Right hindlimb (tissue), 1 donor: ENCODE measurements at regions not wholly inside any gene's neighbourhood (a gene's known extent, or its start where the extent isn't known, plus 50 kb on each side); places are given as distances from the start of the nearest gene placed in this dataset.

Experiments used
- DNase-seq: peaks from one replicate; pipeline ENCODE4 v3.0.0-alpha.2; 2018

GRCh38 chr4:173835903-173836302, 305.9 kb upstream of the HAND2 start:
- DNase-seq, result no peak

DNA sequence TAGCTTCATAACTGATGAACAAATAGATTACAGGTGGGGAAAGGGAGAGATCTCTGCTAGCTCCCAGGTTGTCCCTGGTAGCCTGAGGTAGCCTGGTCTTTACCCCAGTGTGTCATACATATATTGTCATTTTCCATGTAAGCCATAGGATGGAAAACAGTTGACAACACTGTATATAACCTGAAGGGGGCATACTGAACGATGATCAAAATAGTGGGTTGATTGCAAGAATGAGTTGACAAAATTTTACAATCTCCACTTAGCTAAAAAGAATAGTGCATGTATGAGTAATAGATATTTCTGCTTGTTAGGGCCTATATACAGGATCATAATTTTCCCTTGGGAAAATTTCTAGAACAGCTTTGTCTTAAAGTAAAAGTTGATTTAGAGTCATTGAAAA, 304.1 kb upstream of the HAND2 start:
- DNase-seq, result no peak

DNA sequence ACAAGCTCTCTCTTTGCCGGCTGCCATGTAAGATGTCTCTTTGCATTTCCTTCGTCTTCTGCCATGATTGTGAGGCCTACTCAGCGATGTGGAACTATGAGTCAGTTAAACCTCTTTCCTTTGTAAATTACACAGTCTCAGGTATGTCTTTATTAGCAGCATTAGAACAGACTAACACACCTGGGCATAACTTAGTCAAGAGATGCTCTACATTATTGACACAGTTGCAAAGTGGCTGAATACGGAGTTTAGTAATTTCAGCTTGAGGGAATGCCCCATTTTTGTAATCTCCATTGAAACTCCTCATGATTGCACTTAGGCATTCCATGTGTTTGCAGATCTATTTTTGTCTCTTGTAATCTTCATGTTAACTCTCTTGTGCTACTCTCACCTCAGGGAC, 299.5 kb upstream of the HAND2 start:
- DNase-seq, result no peak

- no peak for DNase-seq
Measured at GRCh38 chr4:173827707-173828106, 297.7 kb upstream of the HAND2 start.

GRCh38 chr4:173821876-173822275, 291.8 kb upstream of the HAND2 start:
- DNase-seq, result no peak

- no peak for DNase-seq
Measured at GRCh38 chr4:173821036-173821435, 291.0 kb upstream of the HAND2 start.

GRCh38 chr4:173807347-173807746, 277.3 kb upstream of the HAND2 start:
- peak; percentile 18 for DNase-seq

DNA sequence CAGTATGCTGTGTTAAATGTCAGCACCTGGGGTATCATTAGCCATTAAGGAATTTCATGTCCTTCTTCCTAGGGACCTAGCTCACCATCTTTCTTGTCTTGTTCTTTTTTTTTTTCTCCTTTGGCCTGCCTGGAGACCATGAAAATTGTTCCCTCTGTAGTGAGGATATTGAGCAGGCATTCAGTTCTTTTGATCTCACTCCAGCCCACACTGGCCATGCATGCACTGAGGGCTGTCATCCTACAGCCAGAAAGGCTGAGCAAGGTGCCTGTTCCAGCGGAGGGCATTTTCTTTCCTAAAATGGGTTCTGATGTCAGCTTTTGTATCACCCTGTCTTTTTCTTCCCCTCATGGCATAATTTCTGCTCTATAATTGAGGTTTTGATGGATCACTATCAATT, 275.9 kb upstream of the HAND2 start:
- DNase-seq, result no peak

GRCh38 chr4:173802662-173803022, 272.6 kb upstream of the HAND2 start:
- no peak for DNase-seq

DNA sequence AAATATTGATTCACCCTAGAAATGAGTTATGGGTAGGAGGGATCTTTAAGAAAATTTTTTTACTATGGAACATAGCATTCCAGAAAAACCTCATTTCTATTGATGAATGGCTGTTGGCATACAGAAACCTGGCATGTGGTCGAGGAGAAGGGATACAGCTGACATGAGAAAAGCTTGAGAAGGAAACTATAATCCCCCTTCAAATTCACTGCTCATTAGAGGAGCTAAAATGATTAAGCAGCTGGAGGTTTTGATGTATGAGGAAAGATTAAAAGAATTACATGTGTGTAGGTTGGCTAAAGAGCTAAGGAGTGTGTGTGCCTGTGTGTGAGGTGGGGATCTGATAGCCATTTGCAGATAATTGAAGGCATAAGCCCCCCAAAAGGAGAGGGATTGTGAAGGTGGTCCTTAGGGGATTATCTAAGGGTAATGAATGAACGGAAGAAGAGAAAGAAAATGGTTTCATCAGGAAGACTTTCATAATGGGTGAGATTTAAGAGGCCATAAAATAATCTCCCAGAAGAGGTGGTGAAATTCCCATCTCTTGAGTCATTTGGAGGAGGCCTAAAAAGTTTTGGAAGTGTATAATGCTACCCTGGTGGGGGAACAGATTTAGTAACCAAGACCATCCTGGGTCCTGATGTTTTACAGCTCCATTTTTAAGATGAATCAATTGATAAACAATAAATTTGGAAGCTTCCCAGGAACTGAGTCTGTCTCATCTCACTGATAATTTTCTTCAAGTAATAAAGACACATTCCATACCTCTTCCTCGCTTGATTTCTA, 272.0 kb upstream of the HAND2 start:
- no peak for DNase-seq

DNA sequence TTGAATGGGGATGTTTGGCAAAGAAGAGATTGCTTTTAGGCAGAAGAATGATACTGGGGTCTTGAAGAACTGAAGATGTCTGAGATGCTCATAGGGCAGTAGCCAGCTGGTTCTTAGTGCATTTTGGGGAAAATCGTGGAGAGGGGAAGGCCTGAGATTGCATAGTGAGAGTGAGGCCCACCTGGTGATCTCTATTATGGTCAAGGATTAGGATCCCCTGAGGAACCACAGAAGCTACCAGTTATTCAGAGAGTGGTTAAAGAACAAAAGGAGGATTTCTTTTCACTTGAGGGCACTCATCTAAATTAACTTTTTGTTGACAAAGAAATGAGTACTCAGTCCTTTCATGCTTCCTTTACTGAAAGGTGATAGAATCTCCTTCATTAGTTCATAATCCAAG, 271.3 kb upstream of the HAND2 start:
- DNase-seq, result no peak

- no peak for DNase-seq
Measured at GRCh38 chr4:173797296-173797695, 267.3 kb upstream of the HAND2 start.

DNA sequence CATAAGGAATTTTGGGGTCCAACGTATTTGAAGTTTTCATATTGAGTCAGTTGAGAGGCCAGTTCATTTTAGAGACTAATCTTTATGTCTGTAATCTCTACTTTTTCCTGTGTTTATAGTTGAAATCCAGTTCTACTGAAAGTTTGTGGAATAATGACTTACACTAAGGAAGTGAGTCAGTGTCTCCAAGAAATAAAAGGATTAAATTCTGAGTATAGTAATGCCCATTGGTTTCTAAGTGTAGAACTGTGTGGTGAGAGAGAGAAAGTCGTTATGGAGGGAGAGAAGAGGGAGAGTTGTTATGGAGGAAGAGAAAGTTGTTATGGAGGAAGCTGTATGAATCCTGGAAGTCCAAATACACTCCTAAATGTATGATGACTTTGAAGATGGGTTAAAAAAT, 264.6 kb upstream of the HAND2 start:
- DNase-seq, result no peak

DNA sequence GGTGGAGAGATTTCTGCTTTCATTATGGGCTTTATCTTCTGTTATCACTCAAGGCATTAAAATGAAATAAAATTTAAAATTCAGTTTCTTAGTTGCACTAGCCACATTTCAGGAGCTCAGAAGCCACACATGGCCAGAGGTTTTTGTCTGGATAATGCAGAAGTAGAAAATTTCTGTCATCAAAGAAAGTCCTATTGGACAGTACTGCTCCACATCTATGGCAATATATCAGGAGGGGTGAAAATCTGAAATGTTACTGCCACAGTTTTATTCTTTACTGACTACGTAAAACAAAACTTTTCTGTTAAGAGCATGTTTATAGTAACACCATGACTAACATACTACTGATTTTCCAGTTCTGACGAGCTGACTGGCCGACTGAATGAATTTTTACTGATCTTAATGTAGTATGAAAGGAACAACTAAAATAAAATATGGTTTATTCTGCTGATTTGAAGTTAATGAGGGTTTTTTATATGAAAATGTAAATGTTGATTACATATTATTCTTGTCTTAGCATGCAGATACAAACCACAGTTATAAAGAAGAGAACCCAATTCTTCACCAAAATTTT, 264.0 kb upstream of the HAND2 start:
- DNase-seq, result no peak

DNA sequence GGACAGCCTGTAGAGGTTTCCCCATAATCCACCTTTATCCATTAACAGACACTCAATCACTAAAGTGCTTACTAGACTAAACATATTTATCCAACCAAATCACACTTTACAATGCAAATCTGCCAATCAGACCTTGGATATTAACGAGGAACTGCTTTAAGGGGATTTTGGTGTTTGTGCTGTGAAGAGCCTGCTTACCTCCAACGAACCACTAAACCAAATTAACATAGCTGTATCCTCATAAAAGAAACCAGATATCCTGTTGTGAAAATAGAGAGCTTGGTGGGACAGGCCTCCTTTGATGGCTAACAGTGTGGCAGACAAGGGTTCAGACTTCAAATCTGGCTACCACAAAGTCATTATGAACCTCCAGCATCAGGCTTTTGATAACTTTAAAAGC, 252.6 kb upstream of the HAND2 start:
- no peak for DNase-seq

DNA sequence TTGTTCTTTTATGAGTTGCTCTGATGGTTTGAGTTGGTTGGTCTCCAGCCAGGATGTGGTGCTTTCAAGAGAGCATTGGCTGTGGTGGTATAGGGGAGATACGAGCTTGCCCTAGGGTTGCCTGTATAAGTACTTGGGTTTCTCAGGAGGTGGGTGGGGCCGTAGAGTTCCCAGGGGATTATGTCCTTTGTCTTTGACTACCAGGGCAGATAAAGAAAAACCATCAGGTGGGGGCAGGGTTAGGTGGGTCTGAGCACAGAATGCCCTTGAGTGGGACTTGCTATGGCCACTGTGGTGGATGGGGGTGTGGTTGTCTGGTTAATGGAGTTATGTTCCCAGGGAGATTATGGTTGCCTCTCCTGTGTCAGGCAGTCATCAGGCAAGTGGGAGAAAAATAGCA, 247.9 kb upstream of the HAND2 start:
- no peak for DNase-seq

DNA sequence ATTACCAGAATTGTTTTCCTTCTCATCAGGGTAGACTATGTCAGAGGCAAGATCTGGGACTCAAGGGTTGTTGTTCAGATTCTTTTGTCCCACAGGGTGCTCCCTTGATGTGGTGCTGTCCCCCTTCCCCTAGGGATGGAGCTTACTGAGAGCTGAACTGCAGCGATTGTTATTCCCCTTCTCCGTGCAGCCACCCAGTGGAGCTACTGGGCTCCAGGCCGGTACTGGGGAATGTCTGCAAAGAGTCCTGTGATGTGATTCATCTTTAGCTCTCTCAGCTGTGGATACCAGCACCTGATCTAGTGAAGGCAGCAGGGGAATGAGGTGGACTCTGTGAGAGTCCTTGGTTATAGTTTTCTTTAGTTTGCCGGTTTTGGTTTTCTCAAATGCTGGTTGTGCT, 247.4 kb upstream of the HAND2 start:
- no peak for DNase-seq

DNA sequence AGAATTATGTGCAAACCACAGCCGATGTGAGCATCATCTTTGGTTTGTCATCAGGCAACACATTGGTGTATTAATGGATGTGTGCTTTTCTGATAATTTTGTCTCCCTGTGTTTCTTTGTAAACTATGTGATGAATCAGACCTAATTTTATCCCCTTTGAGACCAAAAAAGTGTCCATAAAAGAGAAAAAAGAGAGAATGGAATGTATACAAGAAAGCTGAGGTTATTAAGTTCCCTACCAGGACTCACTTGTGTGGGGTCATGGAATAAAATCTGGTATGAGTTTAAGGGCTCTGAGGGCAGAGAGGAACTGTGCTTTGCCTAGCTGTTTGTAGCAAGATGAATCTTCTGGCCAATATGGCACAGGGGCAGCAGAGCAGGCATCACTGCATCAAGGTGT, 239.5 kb upstream of the HAND2 start:
- DNase-seq, result no peak

- no peak for DNase-seq
Measured at GRCh38 chr4:173767650-173768049, 237.6 kb upstream of the HAND2 start.

DNA sequence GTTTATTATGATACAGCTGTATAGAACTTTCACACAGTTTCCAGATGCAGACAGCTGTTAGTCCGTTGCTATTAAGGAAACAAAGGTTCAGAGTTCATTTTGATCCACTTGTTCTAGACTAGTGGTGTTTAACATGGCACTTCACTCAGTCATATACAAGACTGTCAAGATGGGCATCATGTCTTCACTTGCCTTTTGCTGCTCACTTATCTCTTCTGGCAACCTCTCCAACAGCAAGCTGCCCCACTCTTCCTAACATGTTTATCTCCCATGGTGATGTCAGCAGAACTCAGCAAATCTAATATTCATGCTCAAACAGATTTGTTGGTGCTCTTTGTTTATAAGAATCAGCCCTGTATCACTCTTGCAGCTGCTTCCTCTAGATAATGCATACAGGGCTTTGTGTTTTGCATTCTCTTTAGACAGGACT, 236.2 kb upstream of the HAND2 start:
- DNase-seq, result no peak

GRCh38 chr4:173765751-173766150, 235.7 kb upstream of the HAND2 start:
- no peak for DNase-seq

- no peak for DNase-seq
Measured at GRCh38 chr4:173763389-173763788, 233.4 kb upstream of the HAND2 start.

DNA sequence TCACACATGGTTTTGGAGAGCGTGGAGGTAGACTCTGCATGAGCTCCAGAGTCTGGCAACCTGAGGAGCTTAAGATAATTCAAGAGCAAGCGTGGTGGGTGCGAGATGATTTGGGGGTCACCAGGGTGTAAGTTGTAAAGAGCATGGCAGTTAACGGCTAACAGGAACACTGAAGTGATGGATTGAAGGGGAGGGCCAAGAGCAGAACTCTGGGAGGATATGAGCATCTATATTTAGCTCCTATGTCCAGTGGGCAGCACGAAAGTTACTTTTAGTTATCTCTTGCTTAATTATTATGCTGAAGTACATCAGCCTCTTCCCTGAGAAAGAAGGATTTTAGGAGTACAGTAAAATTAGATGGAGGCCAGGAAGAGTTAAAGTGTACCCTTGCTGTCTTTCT, 231.9 kb upstream of the HAND2 start:
- DNase-seq, result no peak

- no peak for DNase-seq
Measured at GRCh38 chr4:173761236-173761635, 231.2 kb upstream of the HAND2 start.

DNA sequence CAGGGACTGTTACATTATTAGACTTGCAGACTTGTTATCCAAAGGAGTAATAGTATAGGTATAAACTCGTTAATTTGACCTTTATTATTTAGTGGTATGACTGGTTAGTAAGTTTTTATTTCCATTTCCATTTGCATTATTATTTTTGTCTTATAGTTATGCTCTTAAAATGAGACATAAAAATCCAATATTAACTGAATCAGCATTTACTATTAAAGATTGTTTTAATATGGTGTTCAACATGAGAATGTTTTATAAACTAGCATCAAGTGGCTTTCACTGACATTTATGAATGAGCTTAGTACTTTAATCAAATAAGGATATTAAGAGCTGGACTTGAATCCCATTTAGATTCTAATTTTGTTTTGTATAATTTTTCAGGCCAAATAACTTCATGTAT, 228.1 kb upstream of the HAND2 start:
- no peak for DNase-seq
